GM21423 (cell line): ENCODE measurements at regions not wholly inside any gene's neighbourhood (a gene's known extent, or its start where the extent isn't known, plus 50 kb on each side); places are given as distances from the start of the nearest gene placed in this dataset.

ENCODE experiments used
- ATAC-seq: cut with Tn5 transposase; IDR thresholded peaks from one replicate; pipeline ENCODE4 v1.9.1; 2021; ENCODE audit warnings: mild to moderate bottlenecking, moderate library complexity; ENCODE audit not compliant: unreplicated experiment

GRCh38 chr10:3433988-3434387 is 261.4 kb upstream of the PITRM1 start:
- ATAC-seq, result no peak

DNA sequence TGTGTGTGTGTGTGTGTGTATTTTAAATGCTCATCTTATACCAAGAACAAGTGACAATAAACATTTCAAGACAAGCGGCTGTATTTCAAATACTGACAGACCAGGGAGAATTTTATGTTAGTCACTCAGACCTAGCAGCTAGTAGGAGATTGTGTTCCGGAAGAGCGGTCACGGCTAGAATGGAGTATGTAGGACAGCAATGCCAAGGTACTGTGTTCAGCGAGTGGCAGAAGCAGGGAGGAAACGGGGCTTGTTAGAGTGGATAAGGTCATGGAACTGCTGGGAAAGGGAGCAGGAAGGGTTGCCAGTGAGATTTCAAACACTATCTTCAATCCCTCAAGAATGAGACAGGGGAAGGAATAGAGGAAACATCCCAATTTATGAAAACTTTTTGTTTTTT is 260.5 kb upstream of the PITRM1 start:
- ATAC-seq, result no peak

GRCh38 chr10:3432081-3432825 is 259.7 kb upstream of the PITRM1 start:
- no peak for ATAC-seq

DNA sequence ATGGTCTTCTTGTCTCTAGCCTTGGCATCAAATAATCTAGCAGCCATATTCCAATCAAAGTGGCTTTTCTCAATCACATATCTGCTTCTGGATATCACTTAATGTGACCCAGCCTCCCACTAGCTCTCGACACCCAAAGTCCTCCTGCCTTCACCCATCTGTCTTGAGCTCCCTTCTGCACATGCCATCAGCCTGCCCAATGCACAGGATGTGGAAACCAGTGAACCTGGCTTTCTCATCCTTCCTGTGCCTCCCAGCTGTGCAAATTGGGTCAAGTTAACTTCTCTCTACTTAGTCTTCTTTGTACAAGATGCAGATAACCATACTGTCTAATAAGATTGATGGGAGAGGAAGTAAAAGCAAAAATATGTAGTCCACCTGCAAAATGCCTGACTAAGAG is 257.9 kb upstream of the PITRM1 start:
- ATAC-seq, result no peak

- no peak for ATAC-seq
These were observed 257.1 kb upstream of the PITRM1 start for GRCh38 chr10:3429676-3430075.

DNA sequence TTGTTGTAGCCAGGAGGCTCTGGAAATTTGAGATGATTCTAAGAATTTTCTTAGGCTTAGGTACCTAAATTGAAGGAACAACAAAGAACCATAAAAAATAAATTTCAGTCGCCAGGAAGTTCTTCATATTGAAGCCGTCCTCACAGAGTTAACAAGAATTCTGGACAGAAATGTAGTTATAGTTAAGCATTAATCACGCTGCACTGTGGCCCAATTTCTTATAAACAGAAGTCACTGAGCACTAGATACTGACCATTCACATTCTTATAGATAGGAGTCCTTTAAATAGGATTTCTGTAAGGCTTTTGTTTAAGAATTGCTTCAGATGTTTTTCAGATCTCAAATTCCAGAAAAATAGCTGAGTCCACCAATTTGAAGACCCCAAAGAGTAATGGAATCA is 256.2 kb upstream of the PITRM1 start:
- no peak for ATAC-seq

DNA sequence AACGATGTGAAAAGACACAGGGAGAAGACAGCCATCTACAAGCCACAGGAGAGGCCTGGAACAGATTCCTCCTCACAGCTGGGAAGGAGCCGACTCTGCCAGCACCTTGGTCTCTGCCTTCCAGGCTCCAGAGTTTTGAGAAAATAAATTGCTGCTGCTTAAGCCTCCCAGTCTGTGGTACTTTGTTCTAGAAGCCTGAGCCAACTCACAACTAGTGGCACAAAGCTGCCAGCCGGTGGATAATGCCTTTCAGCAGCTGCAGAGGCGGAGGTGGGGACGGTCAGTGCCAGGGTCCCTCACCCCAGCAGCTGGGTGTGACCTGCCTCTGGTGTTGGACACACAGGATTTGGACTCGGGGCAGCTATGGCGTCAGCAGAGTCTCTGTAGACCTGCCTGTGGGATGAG is 255.4 kb upstream of the PITRM1 start:
- no peak for ATAC-seq

- no peak for ATAC-seq
These were observed 254.8 kb upstream of the PITRM1 start for GRCh38 chr10:3427347-3427746.

GRCh38 chr10:3426190-3426845 is 253.7 kb upstream of the PITRM1 start:
- no peak for ATAC-seq

DNA sequence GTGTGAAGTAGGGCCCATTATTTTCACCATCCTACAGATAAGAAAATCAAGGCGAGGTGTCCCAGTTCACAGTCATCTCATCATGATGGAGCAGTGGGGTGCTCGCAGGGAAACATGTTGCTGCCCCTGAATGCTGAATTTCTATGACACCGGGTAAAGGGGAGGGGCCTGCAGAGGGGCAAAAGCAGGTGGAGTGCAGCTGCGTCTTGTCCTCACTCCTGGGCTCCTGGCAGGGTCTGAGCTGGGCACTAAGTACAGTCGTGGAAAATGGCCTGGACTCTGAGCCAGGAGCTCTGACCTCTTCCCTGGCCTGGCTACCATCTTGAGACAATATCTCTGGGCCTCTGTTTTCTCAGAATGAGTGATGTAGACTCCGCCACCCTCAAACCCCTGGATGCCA is 253.1 kb upstream of the PITRM1 start:
- no peak for ATAC-seq

DNA sequence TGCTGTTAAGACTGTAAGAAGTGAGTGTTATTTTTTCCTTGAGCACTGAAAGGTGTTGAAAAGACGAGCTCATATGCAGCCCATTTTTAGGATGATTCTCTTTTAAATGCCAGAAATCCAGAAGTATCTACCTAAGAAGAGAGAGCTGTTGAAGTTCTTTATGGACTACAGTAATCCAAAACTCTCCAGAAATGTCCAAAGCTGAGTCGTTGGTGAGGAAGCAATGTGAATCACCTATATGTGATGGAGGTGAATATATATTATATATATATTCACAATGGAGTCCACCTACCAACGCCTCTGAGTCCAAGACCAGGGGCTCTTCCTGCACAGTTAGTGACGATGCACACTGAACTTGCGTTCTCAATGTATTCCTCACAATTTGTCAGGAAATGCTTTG is 252.7 kb upstream of the PITRM1 start:
- no peak for ATAC-seq

DNA sequence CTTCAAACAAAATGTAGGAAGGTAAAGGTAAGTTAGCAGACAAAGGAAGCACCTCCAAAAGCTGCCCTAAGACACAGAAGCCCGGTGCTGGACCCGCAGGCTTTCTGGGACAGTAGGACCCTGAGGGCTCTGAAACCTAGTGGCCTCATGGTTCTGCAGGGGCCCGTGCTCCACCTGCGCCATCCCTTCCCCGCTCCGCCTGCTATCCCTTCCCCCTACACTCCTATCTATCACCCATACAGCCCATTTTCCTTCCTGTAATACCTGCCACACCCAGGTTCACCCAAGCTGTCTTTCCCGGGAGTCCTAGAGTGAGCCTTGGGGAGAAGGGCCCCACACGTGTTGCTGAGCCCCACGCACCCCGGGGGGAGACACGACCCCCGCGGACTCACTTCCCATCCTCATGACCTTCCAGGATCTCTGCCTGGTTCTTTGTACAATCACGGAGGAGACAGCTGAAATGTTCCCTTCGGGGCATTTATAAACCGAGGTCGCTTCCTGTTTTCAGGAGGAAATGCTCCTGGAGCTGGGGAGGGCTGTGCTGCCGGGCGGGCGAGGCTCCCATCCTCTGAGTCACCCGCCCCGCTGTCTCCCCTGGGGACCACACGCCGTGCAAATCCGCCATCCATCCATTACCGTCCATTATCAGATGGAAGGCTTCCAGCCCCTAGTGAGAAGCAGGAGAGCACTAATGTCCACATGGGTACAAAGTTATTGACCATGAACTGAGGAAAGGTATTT is 251.7 kb upstream of the PITRM1 start:
- no peak for ATAC-seq

- ATAC-seq, result no peak
These were observed 250.8 kb upstream of the PITRM1 start for GRCh38 chr10:3423384-3423783.

GRCh38 chr10:3422282-3422681 is 249.7 kb upstream of the PITRM1 start:
- ATAC-seq, result no peak

DNA sequence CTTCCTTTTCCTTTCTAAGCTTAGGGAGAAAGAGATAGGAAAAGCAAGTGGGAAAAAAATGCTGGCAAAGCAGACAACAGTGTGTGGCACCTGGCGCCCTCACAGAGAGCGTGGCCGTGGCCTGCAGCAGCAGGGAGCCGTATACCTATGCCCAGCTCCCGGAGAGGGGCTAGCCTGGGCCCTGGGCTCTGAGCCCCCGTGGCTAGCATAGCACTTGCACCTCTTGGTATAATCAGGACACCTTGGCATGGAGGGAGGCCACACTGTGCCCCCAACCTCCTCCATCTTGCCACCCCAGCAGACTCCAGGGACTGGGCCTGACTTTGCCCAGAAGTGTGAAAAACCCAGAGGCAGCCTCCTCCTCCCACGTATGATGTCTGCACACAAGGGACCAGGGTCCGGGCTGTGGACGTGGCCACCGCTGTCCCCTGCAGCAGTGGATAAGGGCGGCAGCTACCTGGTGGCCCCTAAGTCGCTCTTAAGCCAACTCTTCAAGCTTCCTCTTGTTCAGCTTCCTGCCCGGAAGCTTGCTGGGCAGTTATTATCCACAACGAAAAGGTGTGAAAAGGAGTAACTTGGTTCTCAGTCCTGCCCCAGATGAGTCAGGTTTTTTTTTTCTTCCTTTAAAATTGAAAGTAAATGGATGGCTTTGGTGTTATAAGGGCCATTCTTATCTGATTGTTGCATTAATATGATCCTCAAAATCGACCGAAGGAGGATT is 249.1 kb upstream of the PITRM1 start:
- no peak for ATAC-seq

- no peak for ATAC-seq
These were observed 248.2 kb upstream of the PITRM1 start for GRCh38 chr10:3420527-3421469.

DNA sequence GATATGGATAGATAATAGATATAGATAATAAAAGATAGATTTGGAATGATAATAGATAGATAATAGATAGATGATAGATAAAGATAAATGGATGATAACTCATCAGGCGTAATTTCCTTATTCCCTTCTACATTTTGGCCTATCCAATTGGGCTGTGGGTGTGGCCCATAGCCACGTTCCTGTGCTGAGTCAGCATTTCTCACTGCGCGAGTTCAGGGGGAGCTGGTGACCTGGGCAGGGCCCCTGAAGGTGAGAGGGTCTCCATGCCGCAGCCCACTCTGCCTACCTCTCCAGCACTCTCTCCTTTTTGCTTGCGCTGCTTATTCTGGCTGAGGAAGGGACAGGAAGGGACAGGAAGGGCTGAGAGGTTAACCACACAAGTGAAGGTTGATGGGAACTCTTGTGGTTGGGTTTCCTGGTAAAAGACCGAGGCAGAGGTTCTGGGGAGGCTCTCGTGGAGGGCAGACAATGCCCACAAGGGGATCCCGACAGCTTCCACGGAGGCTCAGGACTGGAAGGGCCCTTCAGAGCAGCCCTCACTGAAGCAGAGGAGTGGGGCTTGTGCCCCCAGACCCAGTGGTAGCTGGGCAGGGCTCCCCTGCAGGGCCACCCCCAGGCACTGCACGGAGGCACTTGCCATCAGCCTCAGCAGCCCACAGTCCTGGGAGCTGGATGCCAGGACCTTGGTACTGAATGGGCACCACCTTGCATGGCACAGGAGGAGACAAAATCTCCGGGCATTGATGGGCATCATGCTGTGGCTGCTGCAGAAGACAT is 247.3 kb upstream of the PITRM1 start:
- ATAC-seq, result no peak

- ATAC-seq, result no peak
These were observed 246.3 kb upstream of the PITRM1 start for GRCh38 chr10:3418926-3419325.

GRCh38 chr10:3418041-3418754 is 245.6 kb upstream of the PITRM1 start:
- no peak for ATAC-seq
